Cardiac muscle cell (in vitro differentiated cells and primary cell): ENCODE measurements at regions not wholly inside any gene's neighbourhood (a gene's known extent, or its start where the extent isn't known, plus 50 kb on each side); places are given as distances from the start of the nearest gene placed in this dataset.
A peak's percentile ranks its signal among the peaks of the same experiment; 100 is the strongest.

Experiments
- DNase-seq, 2 donors: peaks; one replicate each; pipeline versions ENCODE4 v3.0.0 to v3.0.0-alpha.2; 2010 to 2017; ENCODE audit warnings: low read depth in 1 of 2, low spot score in 1 of 2
- H3K27ac ChIP-seq: fragments of 200-600 bp; sonication (generic); 2 replicates; pipeline ENCODE4 v1.5.1; 2016
- H3K27me3 ChIP-seq: fragments of 200-600 bp; sonication (generic); 2 replicates; pipeline ENCODE4 v1.6.0; 2016; ENCODE audit warnings: control low read depth
- H3K36me3 ChIP-seq: fragments of 200-600 bp; sonication (generic); 2 replicates; pipeline ENCODE4 v1.5.1; 2016; ENCODE audit warnings: control low read depth
- H3K4me1 ChIP-seq: fragments of 200-600 bp; sonication (generic); 2 replicates; pipeline ENCODE4 v1.8.1; 2017; ENCODE audit warnings: low read depth, mild to moderate bottlenecking, mixed run types
- H3K4me3 ChIP-seq: fragments of 200-600 bp; sonication (generic); 2 replicates; pipeline ENCODE4 v1.5.1; 2016; ENCODE audit warnings: mild to moderate bottlenecking
- H3K9me3 ChIP-seq: fragments of 200-600 bp; sonication (generic); 2 replicates; pipeline ENCODE4 v1.5.1; 2017; ENCODE audit warnings: low read depth, mild to moderate bottlenecking, control low read depth
- TF ChIP-seq, protein P1 (sequence below): IDR thresholded peaks from 2 replicates; pipeline ENCODE4 v1.5.1; 2012; ENCODE audit warnings: low read depth, mild to moderate bottlenecking, low read length

DNA sequence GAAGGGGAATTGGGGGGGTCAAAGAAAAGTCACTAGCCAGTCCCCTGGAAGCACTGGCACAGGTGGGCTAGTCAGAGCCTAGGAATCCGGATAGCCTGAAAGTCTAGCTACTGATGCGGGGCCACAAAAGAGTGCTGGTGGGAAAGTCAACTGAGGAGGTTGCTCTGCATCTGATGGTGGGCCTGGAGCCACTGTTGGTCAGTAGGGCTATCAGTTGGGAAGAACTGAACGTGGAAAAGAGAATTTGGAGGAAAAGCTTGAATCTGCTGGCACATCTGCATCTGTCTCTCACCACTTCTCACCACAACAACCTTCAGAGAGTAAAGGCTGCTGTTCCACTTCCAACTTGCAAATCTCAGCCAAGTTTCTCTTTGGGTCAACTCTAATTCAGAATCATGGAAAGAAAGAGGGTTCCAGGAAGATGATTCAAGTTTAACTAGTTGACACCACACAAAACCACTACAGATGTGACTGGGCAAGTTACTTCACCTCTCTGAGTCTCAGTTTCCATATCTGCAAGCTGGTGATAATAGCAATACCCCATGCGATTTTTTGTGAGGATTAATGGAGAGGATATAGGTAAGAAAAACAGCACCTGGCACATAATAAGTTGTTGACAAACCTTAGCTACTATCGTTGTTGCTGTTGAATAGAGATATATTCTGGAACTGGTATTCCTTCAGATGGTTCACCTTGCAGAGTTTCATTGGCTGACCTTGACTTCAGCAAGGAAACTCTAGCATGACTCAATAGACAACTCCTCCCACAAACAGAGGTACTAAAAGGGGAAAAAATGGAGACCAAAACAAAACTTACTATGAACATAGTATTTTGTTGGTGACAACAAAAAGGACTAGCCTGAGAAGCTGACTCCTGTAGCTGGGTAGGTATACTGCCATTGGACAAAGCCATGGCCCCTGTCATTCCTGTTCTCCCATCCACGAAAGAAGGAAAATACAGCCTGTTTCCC is 280.2 kb upstream of the STT3B start:
- DNase-seq = no peak
- Histone ChIP-seq H3K4me3 (no peak overlapping the region), H3K4me1 (peaks cover 7% of the 10 kb centered on the region), H3K9me3 (no peaks in the 10 kb centered on the region), H3K27ac (no peak overlapping the region), H3K27me3 (no peaks in the 10 kb centered on the region), H3K36me3 (no peaks in the 10 kb centered on the region)
- TF ChIP-seq, protein P1, sequence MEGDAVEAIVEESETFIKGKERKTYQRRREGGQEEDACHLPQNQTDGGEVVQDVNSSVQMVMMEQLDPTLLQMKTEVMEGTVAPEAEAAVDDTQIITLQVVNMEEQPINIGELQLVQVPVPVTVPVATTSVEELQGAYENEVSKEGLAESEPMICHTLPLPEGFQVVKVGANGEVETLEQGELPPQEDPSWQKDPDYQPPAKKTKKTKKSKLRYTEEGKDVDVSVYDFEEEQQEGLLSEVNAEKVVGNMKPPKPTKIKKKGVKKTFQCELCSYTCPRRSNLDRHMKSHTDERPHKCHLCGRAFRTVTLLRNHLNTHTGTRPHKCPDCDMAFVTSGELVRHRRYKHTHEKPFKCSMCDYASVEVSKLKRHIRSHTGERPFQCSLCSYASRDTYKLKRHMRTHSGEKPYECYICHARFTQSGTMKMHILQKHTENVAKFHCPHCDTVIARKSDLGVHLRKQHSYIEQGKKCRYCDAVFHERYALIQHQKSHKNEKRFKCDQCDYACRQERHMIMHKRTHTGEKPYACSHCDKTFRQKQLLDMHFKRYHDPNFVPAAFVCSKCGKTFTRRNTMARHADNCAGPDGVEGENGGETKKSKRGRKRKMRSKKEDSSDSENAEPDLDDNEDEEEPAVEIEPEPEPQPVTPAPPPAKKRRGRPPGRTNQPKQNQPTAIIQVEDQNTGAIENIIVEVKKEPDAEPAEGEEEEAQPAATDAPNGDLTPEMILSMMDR = no peak

DNA sequence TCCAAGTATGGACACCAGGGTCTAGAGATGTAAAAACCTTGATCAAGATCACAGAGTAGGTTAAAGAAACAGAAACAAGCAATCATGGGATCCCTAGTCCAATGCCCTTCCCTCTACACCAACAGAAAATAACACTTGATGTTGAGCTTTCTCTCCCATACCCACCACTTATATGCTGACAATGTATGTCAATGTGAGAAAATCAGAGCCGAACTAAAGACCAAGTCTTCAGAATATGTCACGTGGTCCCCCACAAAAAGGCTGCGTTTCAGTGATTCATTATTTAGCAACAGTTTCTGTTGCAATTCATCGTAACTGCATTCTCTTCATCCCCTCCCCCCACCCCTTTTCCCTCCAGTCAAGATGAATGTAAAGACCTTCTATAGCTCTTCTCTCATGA is 278.9 kb upstream of the STT3B start:
- Histone ChIP-seq H3K36me3 (no peaks in the 10 kb centered on the region), H3K27me3 (no peaks in the 10 kb centered on the region), H3K4me3 (no peak overlapping the region), H3K4me1 (peaks cover 7% of the 10 kb centered on the region), H3K9me3 (no peaks in the 10 kb centered on the region), H3K27ac (no peak overlapping the region)
- DNase-seq = peak in 1 of 2 donors; percentile 41
- TF ChIP-seq, protein P1 = no peak

DNA sequence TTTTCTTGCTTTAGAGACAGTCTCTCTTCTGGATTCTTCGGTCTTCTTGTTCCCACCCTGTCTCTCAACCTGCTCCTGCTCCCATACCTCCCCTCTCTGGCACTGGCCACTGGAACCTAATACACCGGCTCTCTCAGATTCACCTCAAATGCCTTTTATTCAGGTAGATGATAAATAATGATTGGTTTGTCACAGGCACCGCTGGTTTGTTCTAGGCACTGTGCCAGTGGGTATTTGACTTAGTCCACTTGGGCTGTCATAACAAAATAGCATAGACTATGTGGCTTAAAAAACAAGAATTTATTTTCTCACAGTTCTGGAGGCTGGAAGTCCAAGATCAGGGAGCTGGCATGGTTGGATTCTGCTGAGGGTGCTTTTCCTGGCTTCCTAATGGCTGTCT is 278.2 kb upstream of the STT3B start:
- Histone ChIP-seq H3K27ac (no peak overlapping the region), H3K4me3 (no peak overlapping the region), H3K4me1 (peaks cover 7% of the 10 kb centered on the region), H3K36me3 (no peaks in the 10 kb centered on the region), H3K27me3 (no peaks in the 10 kb centered on the region), H3K9me3 (no peaks in the 10 kb centered on the region)
- DNase-seq = no peak
- TF ChIP-seq, protein P1 = no peak

DNA sequence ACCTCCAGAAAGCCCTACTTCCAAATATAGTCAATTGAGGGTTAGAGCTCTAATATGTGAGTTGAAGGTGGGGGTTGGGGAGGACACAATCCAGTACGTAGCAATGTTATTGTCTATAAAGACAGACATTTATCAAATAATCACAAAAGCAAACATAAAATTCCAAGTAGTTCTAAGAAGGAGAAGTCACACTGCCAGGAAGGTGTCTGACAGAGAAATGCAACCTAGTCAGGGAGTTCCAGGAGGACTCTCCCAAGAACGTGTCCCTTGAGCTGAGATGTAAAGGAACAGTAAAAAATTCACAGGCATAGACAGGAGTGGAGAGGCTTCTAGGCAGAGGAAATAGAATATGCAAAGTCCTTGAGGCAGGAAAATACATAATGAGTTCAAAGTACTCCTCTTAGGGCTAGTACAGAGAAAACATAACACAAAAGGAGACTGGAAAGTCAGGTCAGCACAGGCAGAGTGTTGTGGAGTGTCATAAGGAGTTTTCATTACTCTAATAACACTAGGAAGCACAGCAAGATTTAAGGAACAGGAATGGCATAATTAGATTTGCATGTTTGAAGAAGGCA is 277.6 kb upstream of the STT3B start:
- peaks cover 7% of the 10 kb centered on the region for H3K4me1 ChIP-seq
- no peaks in the 10 kb centered on the region for H3K36me3 ChIP-seq
- H3K9me3 ChIP-seq = no peaks in the 10 kb centered on the region
- H3K27me3 ChIP-seq = no peaks in the 10 kb centered on the region
- TF ChIP-seq, protein P1 = no peak
- no peak overlapping the region for H3K27ac ChIP-seq
- no peak overlapping the region for H3K4me3 ChIP-seq
- no peak for DNase-seq

DNA sequence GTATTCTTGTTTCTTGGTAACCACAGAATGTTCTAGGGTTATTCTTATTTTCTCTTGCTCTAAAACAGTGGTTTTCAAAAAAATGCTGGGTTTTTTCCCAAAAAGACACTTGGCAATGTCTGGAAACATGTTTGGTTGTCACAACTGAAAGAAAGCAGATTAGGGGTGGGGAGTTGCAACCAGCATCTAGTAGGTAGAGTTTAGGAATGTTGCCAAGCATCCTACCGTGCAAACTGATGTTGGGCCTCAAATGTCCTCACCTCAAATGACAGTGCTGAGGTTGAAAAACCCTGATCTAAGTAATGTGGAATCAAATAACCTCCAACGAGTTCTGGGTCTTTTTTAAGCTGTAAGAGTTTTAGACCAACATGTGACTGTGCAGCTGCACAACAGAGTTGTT is 270.5 kb upstream of the STT3B start:
- no peaks in the 10 kb centered on the region for H3K9me3 ChIP-seq
- TF ChIP-seq, protein P1 = no peak
- DNase-seq = no peak
- no peaks in the 10 kb centered on the region for H3K4me1 ChIP-seq
- no peaks in the 10 kb centered on the region for H3K27me3 ChIP-seq
- H3K36me3 ChIP-seq = no peaks in the 10 kb centered on the region
- no peak overlapping the region for H3K4me3 ChIP-seq
- H3K27ac ChIP-seq = no peak overlapping the region
